Neural cell (in vitro differentiated cells): ENCODE measurements at regions not wholly inside any gene's neighbourhood (a gene's known extent, or its start where the extent isn't known, plus 50 kb on each side); places are given as distances from the start of the nearest gene placed in this dataset.
A peak's percentile ranks its signal among the peaks of the same experiment; 100 is the strongest.
"Not testable (repeated sequence)": the region's sequence is repeated elsewhere in the genome, so short reads cannot be mapped to it uniquely, and the experiment has no call there.

Source experiments
- H2AFZ ChIP-seq: fragments of 200-600, 300-800 bp; sonication (generic), shearing (Covaris generic); 2 replicates; pipeline ENCODE4 v1.6.0; 2014; ENCODE audit warnings: low read depth, mild to moderate bottlenecking, antibody characterized with exemption, low read length, moderate library complexity
- H3F3A ChIP-seq: fragments of 200-600 bp; shearing (Covaris generic); 2 replicates; pipeline ENCODE4 v1.6.1; 2016; ENCODE audit warnings: mild to moderate bottlenecking, moderate library complexity, mixed read lengths, antibody characterized with exemption, low read length; ENCODE audit not compliant: insufficient read depth, poor library complexity, severe bottlenecking
- H3K27ac ChIP-seq: fragments of 200-600, 300-800 bp; sonication (generic), shearing (Covaris generic); 2 replicates; pipeline ENCODE4 v1.5.1; 2014; ENCODE audit warnings: mild to moderate bottlenecking, low read length, moderate library complexity
- H3K27me3 ChIP-seq: fragments of 300-800, 200-600 bp; sonication (generic), shearing (Covaris generic); 2 replicates; pipeline ENCODE4 v1.6.0; 2014; ENCODE audit warnings: mild to moderate bottlenecking, low read depth, low read length, moderate library complexity; ENCODE audit not compliant: insufficient read depth
- H3K36me3 ChIP-seq: fragments of 300-800, 200-600 bp; sonication (generic), shearing (Covaris generic); 2 replicates; pipeline ENCODE4 v1.5.1; 2014; ENCODE audit warnings: mild to moderate bottlenecking, antibody characterized with exemption, low read length, moderate library complexity; ENCODE audit not compliant: insufficient read depth
- H3K4me2 ChIP-seq: fragments of 300-800, 200-600 bp; sonication (generic), shearing (Covaris generic); 2 replicates; pipeline ENCODE4 v1.6.0; 2014; ENCODE audit warnings: mild to moderate bottlenecking, low read length
- H3K4me3 ChIP-seq: fragments of 300-800, 200-600 bp; sonication (generic), shearing (Covaris generic); 2 replicates; pipeline ENCODE4 v1.5.1; 2014; ENCODE audit warnings: mild to moderate bottlenecking, low read length, moderate library complexity
- H3K79me2 ChIP-seq: fragments of 200-600 bp; shearing (Covaris generic); replicated peaks from 2 replicates; pipeline ENCODE4 v1.6.0; 2014; ENCODE audit warnings: mild to moderate bottlenecking, low read length, moderate library complexity; ENCODE audit not compliant: insufficient read depth
- H3K9ac ChIP-seq: fragments of 300-800, 200-600 bp; sonication (generic), shearing (Covaris generic); 2 replicates; pipeline ENCODE4 v1.6.1; 2016; ENCODE audit warnings: mild to moderate bottlenecking, low read length, mixed read lengths
- H3K9me2 ChIP-seq: fragments of 200-600 bp; shearing (Covaris generic); 2 replicates; pipeline ENCODE4 v1.6.1; 2016; ENCODE audit warnings: mild to moderate bottlenecking, low read length, mixed read lengths; ENCODE audit not compliant: insufficient read depth
- H3K9me3 ChIP-seq: fragments of 200-600, 300-800 bp; sonication (generic), shearing (Covaris generic); 2 replicates; pipeline ENCODE4 v1.6.1; 2016; ENCODE audit warnings: mild to moderate bottlenecking, mixed run types, low read length, moderate library complexity, mixed read lengths
- H4K20me1 ChIP-seq: fragments of 200-600 bp; shearing (Covaris generic); 2 replicates; pipeline ENCODE4 v1.6.1; 2016; ENCODE audit warnings: mild to moderate bottlenecking, mixed run types; ENCODE audit not compliant: insufficient read depth
- EP300 ChIP-seq: fragments of 450-650 bp; conservative IDR thresholded peaks from 2 replicates; pipeline ENCODE4 v1.6.1; 2014; ENCODE audit warnings: antibody characterized with exemption, mild to moderate bottlenecking, moderate library complexity; ENCODE audit not compliant: poor library complexity, severe bottlenecking
- EZH2 ChIP-seq: fragments of 200-600, 300-800 bp; shearing (Covaris generic), sonication (generic); IDR thresholded peaks from 2 replicates; pipeline ENCODE4 v1.6.1; 2014; ENCODE audit warnings: antibody characterized with exemption, low read length, borderline replicate concordance, mild to moderate bottlenecking; ENCODE audit not compliant: insufficient read depth, poor library complexity, severe bottlenecking
- MXI1 ChIP-seq: fragments of 450-650 bp; conservative IDR thresholded peaks from 2 replicates; pipeline ENCODE4 v1.6.1; 2014; ENCODE audit warnings: antibody characterized with exemption, mild to moderate bottlenecking; ENCODE audit not compliant: poor library complexity, severe bottlenecking
- POLR2AphosphoS5 ChIP-seq: IDR thresholded peaks from 2 replicates; pipeline ENCODE4 v1.6.1; 2012
- RAD21 ChIP-seq: fragments of 450-650 bp; conservative IDR thresholded peaks from 2 replicates; pipeline ENCODE4 v1.6.1; 2014; ENCODE audit warnings: antibody characterized with exemption, mild to moderate bottlenecking, moderate library complexity
- SMC3 ChIP-seq: fragments of 450-650 bp; conservative IDR thresholded peaks from 2 replicates; pipeline ENCODE4 v1.6.1; 2014; ENCODE audit warnings: antibody characterized with exemption, mild to moderate bottlenecking, moderate library complexity; ENCODE audit not compliant: poor library complexity
- TAF1 ChIP-seq: IDR thresholded peaks from 2 replicates; pipeline ENCODE4 v1.6.1; 2012; ENCODE audit warnings: low read depth
- TF ChIP-seq, protein P1 (sequence below): IDR thresholded peaks from 2 replicates; pipeline ENCODE4 v1.6.1; 2012; ENCODE audit warnings: borderline replicate concordance
- TF ChIP-seq, protein P2 (sequence below): fragments of 450-650 bp; IDR thresholded peaks from 2 replicates; pipeline ENCODE4 v1.5.1; 2014; ENCODE audit warnings: antibody characterized with exemption, mild to moderate bottlenecking, moderate library complexity; ENCODE audit not compliant: poor library complexity, severe bottlenecking

DNA sequence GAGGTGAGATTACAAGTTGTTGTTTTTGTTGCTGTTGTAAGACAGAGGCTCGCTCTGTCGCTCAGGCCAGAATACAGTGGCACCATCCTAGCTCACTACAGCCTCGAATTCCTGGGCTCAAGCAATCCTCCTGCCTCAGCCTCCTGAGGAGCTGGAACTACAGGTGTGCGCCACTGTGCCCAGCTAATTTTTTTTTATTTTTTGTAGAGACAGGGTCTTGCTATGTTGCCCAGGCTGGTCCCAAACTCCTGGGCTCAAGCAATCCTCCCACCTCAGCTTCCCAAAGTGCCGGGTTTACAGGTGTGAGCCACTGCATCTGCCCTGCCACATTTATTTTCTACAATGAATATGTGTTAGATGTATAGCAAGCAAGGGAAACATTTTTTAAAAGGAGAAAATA, 76.9 kb upstream of the LSM14A start:
- H3K27me3 ChIP-seq, H3F3A ChIP-seq, H3K9me3 ChIP-seq, H3K4me3 ChIP-seq, H3K27ac ChIP-seq, H3K4me2 ChIP-seq, H2AFZ ChIP-seq, H3K9me2 ChIP-seq, H3K79me2 ChIP-seq, H3K36me3 ChIP-seq, H3K9ac ChIP-seq, H4K20me1 ChIP-seq: not testable (repeated sequence)

DNA sequence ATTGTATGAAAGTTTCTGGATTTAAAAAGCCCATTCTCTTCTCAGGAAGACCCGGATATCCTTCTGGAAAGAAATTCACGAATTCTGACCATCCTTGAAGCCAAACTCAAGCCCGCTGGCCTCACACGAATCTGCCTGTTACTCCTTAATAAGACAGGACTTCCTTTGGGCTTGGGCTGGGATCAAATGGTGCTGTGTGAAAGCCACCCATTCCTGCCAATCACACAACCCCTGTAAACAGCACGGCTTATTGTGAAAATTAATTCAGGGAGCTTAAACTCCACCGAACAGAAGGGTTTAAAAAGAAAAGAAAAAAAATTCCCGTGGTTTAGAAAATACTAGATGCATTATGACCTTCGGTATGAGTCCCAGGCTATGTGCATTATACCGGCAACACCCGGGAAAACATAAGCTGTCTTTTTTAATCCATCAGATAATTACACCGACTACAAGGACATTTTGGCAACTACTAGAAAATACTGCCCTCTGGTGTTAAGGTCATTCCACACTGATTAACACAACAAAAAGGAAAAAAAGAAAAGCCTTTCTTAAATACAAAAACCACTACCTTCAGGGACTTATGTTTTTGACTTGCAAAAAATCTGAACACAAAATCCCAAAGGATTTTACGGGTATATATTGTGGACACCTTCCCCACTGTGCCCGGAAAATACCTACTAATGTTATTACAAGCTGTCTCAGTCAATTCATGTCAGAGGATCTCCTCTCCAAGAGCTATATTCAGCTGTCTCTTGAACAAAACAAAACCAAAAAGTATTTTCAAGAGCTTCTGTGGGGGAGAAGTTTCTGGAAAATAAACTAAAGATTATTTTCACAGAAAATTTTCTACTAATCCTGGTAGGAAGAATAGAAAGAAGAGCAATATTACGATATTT, 76.0 kb upstream of the LSM14A start:
- Histone ChIP-seq H3K4me2 (no peak overlapping the region), H3K79me2 (no peaks in the 10 kb centered on the region)

DNA sequence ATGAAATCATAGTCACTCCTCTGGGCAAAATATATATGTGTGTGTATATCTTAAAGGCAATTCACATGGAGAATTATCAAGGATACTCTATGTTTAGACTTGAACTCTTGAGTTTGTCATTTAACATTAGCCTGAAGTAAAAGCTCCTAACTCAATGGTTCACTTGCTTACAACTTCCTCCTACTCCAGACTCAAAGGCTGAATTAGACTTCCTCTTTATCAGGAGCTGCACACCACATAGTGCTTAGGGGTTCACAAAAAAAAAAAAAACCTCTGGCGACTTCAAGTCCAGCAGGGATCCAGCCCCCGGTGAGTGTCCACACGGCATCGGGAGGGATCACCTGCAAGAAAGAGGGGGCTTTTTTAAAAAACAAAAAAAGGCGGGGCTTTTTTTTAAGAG, 68.2 kb upstream of the LSM14A start:
- H3K9me2 ChIP-seq = no peaks in the 10 kb centered on the region
- H3K4me3 ChIP-seq = no peak overlapping the region
- no peaks in the 10 kb centered on the region for H3K36me3 ChIP-seq
- H3K9ac ChIP-seq = no peak overlapping the region
- H4K20me1 ChIP-seq = no peaks in the 10 kb centered on the region
- no peak overlapping the region for H3K27ac ChIP-seq
- H3F3A ChIP-seq = no peaks in the 10 kb centered on the region
- H2AFZ ChIP-seq = no peak overlapping the region
- no peak for TF ChIP-seq RAD21
- TF ChIP-seq, protein P1, sequence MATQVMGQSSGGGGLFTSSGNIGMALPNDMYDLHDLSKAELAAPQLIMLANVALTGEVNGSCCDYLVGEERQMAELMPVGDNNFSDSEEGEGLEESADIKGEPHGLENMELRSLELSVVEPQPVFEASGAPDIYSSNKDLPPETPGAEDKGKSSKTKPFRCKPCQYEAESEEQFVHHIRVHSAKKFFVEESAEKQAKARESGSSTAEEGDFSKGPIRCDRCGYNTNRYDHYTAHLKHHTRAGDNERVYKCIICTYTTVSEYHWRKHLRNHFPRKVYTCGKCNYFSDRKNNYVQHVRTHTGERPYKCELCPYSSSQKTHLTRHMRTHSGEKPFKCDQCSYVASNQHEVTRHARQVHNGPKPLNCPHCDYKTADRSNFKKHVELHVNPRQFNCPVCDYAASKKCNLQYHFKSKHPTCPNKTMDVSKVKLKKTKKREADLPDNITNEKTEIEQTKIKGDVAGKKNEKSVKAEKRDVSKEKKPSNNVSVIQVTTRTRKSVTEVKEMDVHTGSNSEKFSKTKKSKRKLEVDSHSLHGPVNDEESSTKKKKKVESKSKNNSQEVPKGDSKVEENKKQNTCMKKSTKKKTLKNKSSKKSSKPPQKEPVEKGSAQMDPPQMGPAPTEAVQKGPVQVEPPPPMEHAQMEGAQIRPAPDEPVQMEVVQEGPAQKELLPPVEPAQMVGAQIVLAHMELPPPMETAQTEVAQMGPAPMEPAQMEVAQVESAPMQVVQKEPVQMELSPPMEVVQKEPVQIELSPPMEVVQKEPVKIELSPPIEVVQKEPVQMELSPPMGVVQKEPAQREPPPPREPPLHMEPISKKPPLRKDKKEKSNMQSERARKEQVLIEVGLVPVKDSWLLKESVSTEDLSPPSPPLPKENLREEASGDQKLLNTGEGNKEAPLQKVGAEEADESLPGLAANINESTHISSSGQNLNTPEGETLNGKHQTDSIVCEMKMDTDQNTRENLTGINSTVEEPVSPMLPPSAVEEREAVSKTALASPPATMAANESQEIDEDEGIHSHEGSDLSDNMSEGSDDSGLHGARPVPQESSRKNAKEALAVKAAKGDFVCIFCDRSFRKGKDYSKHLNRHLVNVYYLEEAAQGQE = no peak
- TF ChIP-seq EP300 = no peak
- no peak for TF ChIP-seq TAF1
- TF ChIP-seq EZH2 = no peak
- no peak for TF ChIP-seq MXI1
- TF ChIP-seq, protein P2, sequence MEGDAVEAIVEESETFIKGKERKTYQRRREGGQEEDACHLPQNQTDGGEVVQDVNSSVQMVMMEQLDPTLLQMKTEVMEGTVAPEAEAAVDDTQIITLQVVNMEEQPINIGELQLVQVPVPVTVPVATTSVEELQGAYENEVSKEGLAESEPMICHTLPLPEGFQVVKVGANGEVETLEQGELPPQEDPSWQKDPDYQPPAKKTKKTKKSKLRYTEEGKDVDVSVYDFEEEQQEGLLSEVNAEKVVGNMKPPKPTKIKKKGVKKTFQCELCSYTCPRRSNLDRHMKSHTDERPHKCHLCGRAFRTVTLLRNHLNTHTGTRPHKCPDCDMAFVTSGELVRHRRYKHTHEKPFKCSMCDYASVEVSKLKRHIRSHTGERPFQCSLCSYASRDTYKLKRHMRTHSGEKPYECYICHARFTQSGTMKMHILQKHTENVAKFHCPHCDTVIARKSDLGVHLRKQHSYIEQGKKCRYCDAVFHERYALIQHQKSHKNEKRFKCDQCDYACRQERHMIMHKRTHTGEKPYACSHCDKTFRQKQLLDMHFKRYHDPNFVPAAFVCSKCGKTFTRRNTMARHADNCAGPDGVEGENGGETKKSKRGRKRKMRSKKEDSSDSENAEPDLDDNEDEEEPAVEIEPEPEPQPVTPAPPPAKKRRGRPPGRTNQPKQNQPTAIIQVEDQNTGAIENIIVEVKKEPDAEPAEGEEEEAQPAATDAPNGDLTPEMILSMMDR = no peak
- no peak for TF ChIP-seq SMC3
- TF ChIP-seq POLR2AphosphoS5 = no peak
- no peaks in the 10 kb centered on the region for H3K79me2 ChIP-seq
- peak overlapping the region; percentile 19 for H3K4me2 ChIP-seq
- H3K9me3 ChIP-seq = no peaks in the 10 kb centered on the region
- H3K27me3 ChIP-seq = no peaks in the 10 kb centered on the region

More for the DNA sequence above, 76.0 kb upstream of the LSM14A start:
- Histone ChIP-seq H3K4me3 (peak overlapping the region; percentile 3), H3K27ac (no peak overlapping the region), H4K20me1 (no peaks in the 10 kb centered on the region), H3K36me3 (no peaks in the 10 kb centered on the region), H3F3A (no peaks in the 10 kb centered on the region), H3K27me3 (no peaks in the 10 kb centered on the region), H2AFZ (no peak overlapping the region), H3K9me3 (no peaks in the 10 kb centered on the region), H3K9ac (no peak overlapping the region), H3K9me2 (no peaks in the 10 kb centered on the region)
- no peak for TF ChIP-seq POLR2AphosphoS5
- peak; percentile 83 for TF ChIP-seq RAD21
- peak; percentile 92 for TF ChIP-seq SMC3
- TF ChIP-seq, protein P2 = peak; percentile 87
